ENCODE measurements at regions not wholly inside any gene's neighbourhood (a gene's known extent, or its start where the extent isn't known, plus 50 kb on each side); places are given as distances from the start of the nearest gene placed in this dataset.

DNA sequence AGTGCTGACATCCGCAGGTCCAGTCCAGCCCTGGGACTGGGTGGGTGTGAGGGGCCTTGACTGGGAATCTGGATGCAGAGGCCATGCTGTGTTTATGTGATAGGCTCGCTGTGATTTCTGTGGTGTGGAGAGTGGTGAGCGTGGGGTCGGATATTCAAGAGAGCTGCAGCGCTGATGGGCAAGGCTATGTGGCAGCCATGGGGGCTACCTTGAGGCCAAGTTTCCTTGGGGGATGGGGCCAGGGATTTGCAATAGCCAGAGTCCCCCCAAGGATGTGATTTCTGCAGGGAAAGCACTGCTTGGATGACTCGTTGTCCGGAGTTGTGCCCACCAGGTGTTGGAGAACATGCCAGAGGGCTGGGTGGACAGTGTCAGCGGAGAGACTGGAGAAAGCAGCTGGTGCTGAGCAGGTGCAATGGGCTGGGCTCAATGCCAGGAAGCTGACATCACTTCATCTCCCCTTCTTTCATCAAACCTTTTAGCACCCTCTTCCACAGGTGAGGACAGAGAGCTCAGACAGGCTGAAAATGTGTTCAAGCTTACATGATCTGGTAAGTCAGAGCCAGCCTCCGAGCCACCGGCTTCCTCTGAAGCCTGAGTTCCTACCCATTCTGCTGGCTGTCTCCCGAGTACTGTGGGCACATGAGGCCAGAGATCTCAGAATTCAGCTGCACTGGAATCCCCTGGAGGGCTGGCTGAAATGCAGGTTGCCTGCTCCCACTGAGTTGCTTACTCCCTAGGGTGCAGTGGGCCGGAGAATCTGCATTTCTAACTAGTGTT lies 132.9 kb downstream of the RHOU start:
- DNase-seq (ENCODE audit: low spot score), result no peak

DNA sequence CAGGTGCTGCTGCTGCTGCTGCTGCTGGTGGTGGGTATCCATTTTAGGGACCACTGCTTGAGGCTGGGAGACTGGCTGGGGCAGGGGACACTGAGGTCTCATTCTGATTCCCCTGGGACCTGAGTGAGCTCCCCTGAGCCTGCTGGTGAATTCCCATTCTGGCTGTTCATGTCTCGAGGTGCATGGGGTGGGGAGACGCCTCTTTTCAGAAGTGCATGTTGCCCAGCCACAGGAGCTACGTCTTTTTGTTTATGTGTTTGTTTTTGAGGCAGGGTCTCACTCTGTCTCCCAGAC lies 133.4 kb downstream of the RHOU start:
- no peak for DNase-seq (ENCODE audit: low spot score)

DNA sequence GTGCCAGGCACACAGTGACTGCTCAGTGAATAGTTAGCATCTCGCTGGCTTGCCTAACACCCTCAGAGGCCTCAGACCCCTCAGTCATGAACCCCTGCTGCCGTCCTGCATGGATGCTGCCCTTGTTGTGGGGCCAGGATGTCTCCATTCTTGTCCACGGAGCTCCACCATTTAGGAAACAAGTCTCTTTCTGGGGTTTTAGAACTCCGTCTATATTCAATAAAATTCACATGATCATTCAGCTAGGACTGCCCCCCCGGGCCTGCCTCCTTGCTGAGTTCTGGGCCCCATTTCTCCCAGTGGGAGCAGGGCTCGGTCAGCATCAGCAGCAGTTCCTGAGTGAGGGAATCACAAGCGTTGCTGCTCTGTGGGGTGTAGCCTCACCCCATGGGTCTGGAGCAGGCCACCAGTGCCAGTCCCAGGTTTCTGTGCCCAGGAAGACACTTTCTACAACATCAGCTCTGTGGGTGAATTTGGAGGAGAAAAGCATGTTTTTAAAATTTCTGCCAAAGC lies 134.1 kb downstream of the RHOU start:
- DNase-seq (ENCODE audit: low spot score), result no peak

DNA sequence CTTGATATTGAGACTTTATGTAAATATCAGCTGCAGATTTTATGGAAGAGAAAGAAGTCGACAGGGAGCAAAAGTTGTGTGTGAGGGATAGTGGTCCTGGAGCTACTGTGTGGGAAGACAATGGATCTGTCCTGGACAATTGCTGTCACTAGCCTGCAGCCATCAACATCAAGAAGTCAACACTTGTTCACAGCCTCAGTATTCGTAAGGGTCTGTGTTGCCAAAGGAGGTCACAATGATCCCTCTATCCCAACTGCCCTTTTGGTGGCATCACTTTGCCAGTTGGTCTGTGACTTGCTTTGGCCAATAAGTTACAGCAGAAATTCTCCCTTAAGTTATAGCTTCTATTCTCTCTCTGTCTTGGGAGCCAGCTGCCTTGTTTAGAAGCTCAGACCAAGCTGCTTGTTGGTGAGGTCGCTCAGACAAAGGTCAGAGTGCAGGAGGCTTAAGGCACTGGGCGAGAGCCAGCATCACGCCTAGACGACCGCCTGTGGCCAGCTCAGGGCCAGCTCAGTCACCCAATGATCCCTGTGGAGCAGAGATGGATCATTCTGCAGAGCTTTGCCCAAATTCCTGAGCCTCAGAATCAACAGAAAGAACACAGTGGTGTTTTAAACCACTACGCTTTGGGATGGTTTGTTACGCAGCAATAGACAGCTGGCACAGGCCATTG lies 134.9 kb downstream of the RHOU start:
- no peak for DNase-seq (ENCODE audit: low spot score)

DNA sequence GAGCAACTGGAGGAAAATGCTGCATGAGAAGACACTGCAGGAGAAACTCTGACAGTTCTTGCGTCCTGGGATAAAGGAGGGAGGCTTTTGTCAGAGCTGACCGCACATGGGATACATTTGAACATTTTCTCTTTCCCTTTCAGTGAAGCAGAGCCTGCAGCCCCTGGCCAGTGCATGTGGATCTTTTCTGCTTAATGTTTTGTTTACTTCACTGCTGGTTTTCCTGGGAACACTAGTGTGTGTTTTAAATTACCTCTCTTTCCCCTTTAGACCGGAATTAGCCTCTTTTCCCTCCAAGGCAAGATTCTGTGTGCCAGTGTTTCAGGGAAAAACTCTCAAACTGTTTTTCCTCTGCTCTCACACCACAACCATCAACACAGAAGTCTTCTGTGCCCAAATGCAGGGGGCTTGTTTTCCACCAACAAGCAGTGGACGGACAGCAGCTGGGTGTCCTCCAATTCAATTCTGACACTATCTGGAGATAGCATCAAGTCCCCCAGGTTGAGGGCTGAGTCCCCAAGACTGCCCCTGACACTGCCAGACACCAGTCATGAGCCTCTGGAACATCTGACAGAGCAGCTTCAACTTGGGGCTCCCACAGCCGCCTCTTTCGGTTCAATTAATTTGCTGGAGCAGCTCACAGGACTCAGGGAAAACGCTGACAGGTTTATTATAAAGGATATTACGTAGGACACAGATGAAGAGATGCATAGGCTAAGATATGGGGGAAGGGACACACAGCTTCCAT lies 136.2 kb downstream of the RHOU start:
- no peak for DNase-seq (ENCODE audit: low spot score)

DNA sequence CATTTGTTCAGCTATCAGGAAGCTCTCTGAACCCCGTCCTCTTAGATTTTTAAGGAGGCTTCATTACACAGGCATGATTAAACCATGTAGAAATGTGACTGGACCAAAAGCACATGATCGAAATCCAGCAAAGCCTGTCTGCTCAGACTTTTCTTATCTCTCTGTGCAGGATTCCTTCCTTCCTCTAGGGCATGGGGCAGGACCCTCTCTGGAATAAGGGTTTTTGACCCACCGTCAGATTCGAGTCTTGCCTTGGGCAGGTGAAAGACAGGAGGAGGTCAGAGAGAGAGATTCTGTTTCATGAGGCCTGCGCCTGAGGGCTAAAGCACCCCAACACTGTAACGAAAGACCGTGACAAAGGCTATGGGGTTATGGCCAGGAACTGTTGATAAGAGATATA lies 136.8 kb downstream of the RHOU start:
- DNase-seq (ENCODE audit: low spot score), result no peak

DNA sequence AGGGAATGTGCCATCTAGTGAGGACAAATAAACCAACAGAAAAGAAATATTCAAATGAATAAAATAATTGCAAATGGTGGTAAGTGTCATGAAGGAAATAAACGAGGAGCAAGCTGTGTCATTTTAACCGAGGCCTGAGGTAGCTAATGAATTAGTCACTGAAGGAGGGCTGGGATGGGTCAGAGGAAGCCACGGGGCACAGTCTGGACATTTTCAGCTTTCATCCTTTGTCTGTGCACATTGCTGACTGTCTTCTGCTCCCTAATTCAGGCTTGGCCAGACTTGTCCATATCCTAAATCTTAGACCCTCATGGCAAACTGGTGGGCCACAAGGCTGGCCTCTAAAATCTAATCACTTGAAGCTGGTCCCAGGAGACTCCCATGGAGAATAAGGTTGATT lies 138.4 kb downstream of the RHOU start:
- no peak for DNase-seq (ENCODE audit: low spot score)

DNA sequence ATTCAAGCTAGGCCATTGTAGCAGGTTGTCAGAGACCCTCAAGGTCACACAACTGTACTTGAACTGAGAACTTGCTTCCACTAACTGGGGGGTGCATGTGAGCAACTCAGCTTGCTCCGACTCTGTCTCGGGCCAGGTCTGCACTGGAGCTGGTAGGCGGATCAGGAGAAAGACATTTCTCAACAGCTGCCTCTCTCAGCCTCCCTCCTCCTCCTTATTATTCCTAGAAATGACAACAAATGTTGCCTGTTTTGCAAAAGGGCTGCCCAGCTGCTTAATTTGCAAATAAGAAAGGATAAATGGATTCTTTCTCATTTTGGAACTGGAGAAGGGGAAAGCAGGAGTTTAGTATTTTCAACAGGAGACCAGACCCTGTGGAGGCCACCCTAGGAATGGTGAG lies 140.5 kb downstream of the RHOU start:
- no peak for DNase-seq (ENCODE audit: low spot score)

DNA sequence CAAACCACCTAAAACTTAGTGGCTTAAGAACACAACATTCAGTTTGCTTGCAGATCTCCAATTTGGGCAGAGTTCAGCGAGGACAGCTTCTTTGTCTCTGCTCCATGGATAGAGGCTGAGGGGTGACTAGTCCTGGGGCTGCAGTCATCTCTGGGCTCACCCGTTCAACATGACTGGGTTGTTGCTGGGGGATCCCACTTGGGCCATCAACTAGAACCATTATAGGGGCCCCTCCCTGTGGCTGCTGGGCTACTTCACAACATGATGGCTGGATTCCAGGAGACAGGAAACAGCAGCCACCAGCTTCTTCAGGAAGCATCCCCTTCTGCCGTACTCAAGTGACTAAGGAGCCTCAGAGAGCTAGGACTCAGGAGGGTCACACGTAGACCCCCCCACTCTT lies 140.9 kb downstream of the RHOU start:
- no peak for DNase-seq (ENCODE audit: low spot score)

DNA sequence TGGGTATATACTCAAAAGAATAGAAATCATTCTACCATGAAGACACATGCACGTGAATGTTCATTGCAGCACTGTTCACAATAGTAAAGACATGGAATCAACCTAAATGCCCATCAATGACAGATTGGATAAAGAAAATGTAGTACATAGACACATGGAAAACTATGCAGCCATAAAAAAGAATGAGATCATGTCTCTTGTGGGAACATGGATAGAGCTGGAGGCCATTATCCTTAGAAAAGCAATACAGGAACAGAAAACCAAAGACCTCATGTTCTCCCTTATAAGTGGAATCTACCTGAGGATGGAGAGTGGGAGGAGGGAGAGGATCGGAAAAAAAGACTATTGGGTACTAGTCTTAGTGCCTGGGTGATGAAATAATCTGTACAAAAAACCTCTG lies 143.9 kb downstream of the RHOU start:
- DNase-seq (ENCODE audit: low spot score), result no peak

DNA sequence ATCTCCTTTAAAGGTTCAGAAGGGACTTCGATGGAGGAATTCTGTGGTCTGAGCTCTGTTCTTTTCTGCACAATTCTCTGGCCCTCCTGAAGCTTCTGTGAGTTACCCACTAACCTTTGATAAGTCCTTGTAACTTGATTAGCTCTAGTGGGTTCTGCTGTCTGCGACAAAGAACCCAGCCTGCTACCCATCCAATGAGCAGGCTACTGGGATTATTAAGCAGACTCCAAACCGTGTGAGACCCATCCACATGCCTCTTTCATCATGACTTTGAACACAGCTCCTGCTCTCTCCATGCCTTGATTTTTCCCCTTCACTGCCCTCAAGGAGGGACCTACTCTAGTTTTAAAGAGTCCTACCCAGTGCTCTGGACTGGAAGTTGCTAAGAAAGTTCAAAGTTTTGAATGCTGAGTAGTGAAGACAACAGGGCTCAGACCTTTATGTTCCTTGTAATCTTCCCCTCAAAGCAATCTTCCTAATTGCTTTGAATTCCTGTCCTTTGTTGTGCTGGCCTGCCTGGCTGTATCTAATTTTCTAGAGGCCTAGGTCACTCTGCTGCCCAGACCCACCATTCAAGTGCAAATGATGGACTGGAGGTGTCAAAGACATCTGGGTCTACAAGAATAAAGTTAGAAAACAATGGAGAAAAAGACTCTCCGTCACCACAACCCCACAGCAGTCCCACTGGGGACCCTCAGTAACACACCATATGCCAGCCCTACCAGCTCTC lies 146.9 kb downstream of the RHOU start:
- no peak for DNase-seq (ENCODE audit: low spot score)

DNA sequence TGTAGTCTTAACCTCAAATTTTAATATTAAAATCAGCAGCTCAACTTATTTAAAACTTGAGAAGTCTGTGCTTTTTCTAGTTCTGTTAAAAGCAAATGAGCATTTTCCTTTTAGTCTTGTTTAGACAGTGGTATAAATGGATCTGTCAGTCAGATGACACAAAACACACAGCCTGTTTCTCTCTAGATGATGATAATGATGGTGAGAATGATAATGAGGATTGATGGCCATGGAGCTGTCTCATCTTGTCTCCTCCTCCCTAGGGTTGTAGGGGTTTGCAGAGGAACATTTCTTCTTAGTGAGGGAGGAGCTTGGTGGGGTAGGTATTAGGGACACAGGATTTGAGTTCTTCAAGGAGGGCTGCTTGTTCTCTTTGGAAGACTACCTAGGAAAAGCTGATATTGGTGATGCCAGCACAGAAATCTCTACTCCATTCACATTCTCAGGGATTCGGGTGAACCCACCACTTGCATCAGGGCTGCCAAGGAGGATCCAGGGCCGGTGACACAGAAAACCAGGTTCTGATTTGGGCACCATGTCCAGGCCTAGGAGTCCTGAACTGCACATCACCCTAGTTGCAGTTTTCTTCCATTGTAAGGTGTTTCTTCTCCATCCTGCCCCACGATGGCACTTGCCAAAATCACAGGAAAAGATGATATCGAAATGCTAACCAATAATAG lies 147.6 kb downstream of the RHOU start:
- DNase-seq (ENCODE audit: low spot score), result peak; percentile 74

DNA sequence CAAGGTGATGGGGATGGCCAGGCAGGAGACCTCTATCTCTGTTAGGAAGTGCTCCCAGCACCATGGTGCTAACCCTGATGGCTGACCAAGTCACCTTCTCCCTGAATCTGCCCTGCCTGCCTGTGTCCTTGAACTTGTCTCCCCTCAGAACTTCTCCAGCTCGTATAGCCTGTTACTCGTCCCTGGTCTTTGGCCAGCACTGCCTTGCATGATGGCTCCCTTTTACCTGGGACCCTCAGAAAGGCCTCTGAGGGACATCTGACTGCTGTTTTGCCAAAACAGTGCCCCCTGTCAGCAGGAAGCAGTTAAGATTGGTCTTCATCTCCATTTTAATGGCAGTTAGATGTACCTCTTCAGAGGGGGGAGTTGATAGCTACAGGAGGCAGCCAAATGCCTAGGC lies 148.3 kb downstream of the RHOU start:
- DNase-seq (ENCODE audit: low spot score), result no peak

DNA sequence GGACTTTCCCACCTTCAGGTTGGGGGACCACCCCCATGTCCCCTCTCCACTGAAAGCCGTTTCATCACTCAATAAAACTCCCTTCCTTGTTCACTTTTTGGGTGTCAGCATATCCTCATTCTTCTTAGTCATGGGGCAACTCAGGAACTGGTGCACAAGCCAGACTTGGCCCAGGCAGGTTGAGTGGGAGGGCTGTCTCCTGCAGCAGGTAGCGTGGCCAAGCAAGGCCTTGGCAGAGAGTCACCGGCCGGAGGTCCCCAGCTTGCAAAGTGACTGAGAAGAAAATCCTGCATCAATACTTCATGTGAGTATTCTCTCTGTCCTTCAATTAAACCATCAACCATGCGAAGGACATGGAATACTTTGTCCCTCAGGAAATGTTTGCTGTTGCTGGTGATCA lies 148.9 kb downstream of the RHOU start:
- DNase-seq (ENCODE audit: low spot score), result no peak

DNA sequence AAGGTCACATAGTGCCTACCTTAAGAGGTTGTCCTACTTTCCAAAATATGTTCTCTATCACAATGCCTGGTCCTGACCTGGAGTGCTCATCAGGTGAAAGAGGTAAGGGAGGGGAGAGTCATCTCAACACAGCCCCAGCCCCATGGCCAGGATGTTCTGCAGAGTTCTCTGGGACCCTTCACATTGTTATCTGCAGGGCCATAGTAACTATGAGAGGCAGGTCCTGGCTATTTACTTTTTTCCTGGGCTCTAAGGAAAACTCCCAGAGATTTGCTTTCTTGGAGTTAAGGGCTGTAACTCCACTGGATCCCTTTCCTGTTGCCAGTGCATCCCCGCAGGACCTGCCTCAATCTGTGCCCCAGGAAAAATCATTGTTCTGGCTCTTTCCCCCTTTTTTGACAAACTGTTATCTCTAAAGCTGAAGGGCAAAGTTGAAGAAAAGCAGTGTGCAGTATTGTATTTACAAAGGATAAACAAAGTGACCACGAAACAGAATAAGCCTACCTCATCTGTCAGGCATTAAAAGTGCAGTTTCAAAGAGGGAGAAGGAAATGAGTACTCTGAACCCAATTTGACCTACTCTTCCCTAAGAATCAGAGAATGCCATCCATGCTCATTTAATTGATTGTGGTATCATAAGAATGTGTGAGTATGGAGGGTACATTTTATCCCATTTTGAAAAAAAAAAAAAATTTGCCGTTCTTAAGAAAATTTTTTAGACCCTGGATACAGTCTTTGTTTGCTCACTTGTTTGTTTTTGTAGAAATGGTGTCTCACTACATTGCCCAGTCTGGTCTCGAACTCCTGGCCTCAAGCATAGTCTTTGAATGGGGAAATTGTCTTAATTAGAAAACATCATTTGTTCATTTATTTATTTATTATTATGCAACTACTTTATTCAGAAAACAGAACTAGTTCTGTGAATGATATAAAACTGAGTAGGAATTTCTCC lies 149.6 kb downstream of the RHOU start:
- no peak for DNase-seq (ENCODE audit: low spot score)

DNA sequence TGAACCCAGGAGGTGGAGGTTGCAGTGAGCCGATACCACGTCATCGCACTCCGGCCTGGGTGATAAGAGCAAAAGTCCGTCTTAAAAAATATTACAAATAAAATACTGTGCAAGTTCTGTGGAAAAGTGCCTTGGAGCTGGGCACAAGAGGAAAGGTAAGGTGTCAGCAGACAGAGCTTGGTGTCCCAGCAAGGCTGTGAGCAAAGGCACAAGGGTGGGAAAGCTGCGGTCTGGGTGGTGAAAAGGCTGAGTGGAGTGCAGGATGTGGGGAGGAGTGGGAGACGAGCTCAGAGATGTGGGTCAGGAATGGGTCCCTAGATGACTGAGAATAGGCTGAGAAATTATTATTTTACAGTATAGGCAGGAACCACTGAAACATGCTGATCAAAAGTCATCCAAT lies 150.6 kb downstream of the RHOU start:
- DNase-seq (ENCODE audit: low spot score), result no peak

DNA sequence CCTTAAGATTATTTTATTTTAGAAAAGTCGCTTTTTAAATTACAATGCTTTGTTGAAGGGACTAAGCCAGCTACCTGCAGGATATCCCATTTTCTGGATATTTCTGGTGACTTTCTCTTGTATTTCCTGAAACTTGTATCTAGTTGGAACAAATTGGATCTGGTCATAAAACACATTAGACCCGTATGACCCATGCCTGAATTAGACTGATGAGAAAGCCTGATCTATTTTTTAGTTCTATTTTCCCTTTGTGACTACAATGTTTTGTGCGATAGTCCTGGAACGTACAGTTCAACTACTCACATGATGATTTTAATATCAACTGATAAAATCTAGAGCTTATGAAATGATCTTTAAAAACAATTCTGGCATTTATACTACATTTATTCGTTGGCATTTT lies 151.8 kb downstream of the RHOU start:
- DNase-seq (ENCODE audit: low spot score), result no peak

DNA sequence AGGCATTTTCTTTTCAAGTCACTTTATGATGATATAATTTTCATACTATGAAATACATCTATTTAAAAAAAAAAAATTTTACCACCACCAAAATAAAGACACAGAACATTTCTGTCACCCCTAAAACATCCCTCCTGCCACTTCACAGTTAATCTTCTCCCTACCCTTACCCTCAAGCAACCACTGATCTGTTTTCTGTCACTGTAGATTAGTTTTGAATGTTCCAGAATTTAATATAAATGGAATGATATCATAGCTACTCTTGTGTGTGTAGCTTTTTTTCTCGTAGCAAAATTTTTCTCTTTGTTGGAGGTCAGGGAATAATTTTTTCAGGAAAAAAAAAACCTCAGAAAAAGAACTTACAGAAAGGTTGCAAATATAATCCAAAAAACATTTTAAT lies 152.7 kb downstream of the RHOU start:
- peak; percentile 73 for DNase-seq (ENCODE audit: low spot score)

DNA sequence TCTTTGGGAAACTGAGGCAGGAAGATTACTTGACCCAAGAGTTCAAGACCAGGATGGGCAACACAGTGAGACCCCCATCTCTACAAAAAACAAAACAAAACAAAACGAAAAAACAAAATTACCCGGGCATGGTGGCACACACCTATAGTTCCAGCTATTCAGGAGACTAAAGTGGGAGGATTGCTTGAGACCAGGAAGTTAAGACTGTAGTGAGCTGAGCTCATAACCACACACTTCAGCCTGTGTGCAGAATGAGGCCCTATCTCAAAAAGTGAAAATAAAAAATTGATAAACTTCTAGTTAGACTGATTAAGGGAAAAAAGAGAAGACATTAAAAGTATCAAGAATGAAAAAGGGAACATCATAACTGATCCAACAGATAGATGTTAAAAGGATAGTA lies 154.0 kb downstream of the RHOU start:
- DNase-seq (ENCODE audit: low spot score), result no peak

DNA sequence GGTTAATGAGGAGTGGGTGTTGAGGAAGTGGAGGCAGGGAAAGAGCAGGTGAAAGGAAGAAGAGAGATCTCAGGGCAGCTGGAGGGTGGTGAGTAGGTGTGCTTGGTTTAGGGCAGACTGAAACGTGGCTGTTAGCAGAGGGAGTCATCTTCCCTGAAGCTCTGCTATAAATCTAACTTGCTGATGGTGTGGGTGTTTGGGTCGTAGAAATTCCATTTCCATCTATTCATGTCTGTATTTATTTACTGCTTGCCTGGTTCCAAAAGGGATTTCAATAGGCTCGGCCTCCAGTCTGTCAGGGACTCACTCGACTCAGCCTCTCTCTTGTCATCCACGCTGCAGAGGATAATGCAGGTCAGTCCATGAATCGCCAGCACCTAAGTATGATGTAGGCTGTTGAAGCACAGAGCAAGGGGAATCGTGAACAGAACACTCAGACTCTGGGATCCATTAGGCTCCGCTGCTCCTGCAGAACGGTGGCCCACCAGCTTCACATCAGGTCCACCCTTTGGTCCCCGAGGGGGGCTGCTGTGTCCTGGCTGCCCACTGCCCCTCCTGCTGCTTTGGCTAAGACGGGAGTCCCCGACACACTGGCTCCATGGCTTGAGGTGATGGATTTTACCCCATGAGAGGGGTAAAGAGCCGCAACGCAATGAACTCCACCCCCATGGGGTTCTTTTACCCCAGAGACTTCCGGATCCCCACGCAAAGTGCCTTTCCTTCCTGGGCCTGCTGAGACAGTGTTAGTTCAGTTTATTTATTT lies 156.2 kb downstream of the RHOU start:
- peak; percentile 57 for DNase-seq (ENCODE audit: low spot score)
